T47D (cell line): ENCODE measurements at regions not wholly inside any gene's neighbourhood (a gene's known extent, or its start where the extent isn't known, plus 50 kb on each side); places are given as distances from the start of the nearest gene placed in this dataset.

Experiments used
- DNase-seq, 2 experiments: peaks; one replicate each; pipeline versions ENCODE4 v3.0.0 to v3.0.0-alpha.2; 2011 to 2012; ENCODE audit warnings: low read depth in 1 of 2, low spot score in 1 of 2
- JUND ChIP-seq: IDR thresholded peaks from 2 replicates; pipeline ENCODE4 v1.6.1; 2012; ENCODE audit warnings: low read depth
- in situ Hi-C: cut with HindIII; loops from 2 replicates; pipeline ENCODE4 v1.10.0; 2016; ENCODE audit warnings: low sequenced_read_pairs, low pct_unique_long_range_greater_than_20kb

GRCh38 chr4:26085551-26085950 lies 171.5 kb downstream of the SMIM20 start:
- in situ Hi-C loops, result no loop called here
- peak in 1 of 2 experiments; percentile 15 for DNase-seq
- no peak for TF ChIP-seq JUND

GRCh38 chr4:26086621-26087441 lies 172.8 kb downstream of the SMIM20 start:
- no peak for TF ChIP-seq JUND
- in situ Hi-C loops, result no loop called here
- DNase-seq, result no peak

GRCh38 chr4:26088433-26088928 lies 174.5 kb downstream of the SMIM20 start:
- in situ Hi-C loops, result no loop called here
- TF ChIP-seq JUND, result no peak
- no peak for DNase-seq

GRCh38 chr4:26093551-26093950 lies 179.5 kb downstream of the SMIM20 start:
- no peak for TF ChIP-seq JUND
- in situ Hi-C loops, result no loop called here
- DNase-seq, result no peak

GRCh38 chr4:26094076-26094475 lies 180.1 kb downstream of the SMIM20 start:
- in situ Hi-C loops, result no loop called here
- TF ChIP-seq JUND, result no peak
- DNase-seq, result no peak

GRCh38 chr4:26094911-26095310 lies 180.9 kb downstream of the SMIM20 start:
- TF ChIP-seq JUND, result no peak
- in situ Hi-C loops, result no loop called here
- DNase-seq, result no peak

- no peak for TF ChIP-seq JUND
- no peak for DNase-seq
- in situ Hi-C loops, result no loop called here
Observed at GRCh38 chr4:26099967-26100366, 185.9 kb downstream of the SMIM20 start.

GRCh38 chr4:26101011-26101410 lies 187.0 kb downstream of the SMIM20 start:
- no peak for TF ChIP-seq JUND
- no peak for DNase-seq
- in situ Hi-C loops, result no loop called here

- no peak for TF ChIP-seq JUND
- in situ Hi-C loops, result no loop called here
- DNase-seq, result no peak
Observed at GRCh38 chr4:26104056-26104685, 190.2 kb downstream of the SMIM20 start.

GRCh38 chr4:26105337-26105736 lies 191.3 kb downstream of the SMIM20 start:
- in situ Hi-C loops, result no loop called here
- DNase-seq, result no peak
- TF ChIP-seq JUND, result no peak

- no peak for DNase-seq
- in situ Hi-C loops, result no loop called here
- TF ChIP-seq JUND, result no peak
Observed at GRCh38 chr4:26105815-26106699, 192.0 kb downstream of the SMIM20 start.

- no peak for DNase-seq
- in situ Hi-C loops, result no loop called here
- no peak for TF ChIP-seq JUND
Observed at GRCh38 chr4:26106776-26107175, 192.8 kb downstream of the SMIM20 start.
